ENCODE measurements at regions not wholly inside any gene's neighbourhood (a gene's known extent, or its start where the extent isn't known, plus 50 kb on each side); places are given as distances from the start of the nearest gene placed in this dataset.

DNA sequence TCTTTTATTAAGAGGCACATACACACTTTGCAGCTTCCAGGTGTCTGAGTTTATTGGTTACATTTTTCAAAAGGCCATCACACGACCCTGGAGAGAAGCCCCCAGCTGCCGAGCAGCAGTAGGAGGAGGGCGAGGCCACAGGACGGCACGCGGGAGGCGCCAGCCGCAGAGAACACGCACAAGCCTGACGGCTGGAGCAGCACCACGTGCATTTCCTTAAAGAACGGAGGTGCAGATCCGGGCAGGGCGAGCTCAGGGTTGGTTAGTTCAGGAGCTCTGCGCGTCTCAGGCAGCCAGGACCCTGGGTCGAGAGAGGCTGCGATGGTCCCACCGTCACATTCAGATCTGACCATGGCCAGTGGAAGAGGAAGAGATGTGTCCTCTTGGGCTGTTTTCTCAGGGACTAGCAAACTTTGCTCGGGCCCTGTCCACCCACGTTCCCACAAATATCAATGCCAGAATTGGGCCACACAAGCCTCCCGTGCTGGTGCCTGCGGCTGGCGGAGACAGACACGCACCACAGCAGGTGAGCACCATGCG lies 121.4 kb upstream of the AFDN start:
- TF ChIP-seq CTCF (conservative IDR thresholded peaks at IDR 0.05) (no peak), ZFX (IDR thresholded peaks at IDR 0.05) (no peak)
